ENCODE measurements at regions not wholly inside any gene's neighbourhood (a gene's known extent, or its start where the extent isn't known, plus 50 kb on each side); places are given as distances from the start of the nearest gene placed in this dataset.

DNA sequence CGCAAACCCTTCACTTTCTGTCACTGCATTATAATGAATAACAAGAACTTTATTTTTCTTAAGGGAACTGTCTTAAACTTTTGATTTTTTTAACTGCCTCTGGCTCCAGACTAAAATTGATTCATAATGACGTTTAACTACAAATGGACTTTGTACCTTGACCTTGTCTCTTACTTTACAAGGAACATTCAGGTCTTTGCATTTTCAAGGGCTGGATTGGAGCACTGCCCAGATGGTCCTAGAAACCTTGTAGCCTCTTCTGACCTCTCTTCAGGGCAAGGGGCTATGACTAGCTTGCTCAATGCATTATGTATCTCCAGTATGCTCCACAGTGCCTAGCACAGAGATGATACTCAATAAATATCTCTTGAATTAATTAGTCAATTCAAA lies 612.6 kb upstream of the CLINT1 start:
- intact Hi-C loops (cut with micrococcal nuclease) = no loop called here
- Mint-ChIP-seq H3K27me3 (ENCODE audit: low read depth in 2 of 2) (peaks cover 0 to 9% of the 10 kb centered on the region in 2 donors), H3K9me3 (no peaks in the 10 kb centered on the region), H3K36me3 (no peaks in the 10 kb centered on the region), H3K4me1 (no peaks in the 10 kb centered on the region), H3K27ac (no peak overlapping the region), H3K4me3 (no peak overlapping the region)
- DNase-seq = no peak
- Histone ChIP-seq H3K27me3 (ENCODE audit: control insufficient read depth, insufficient read depth, low read length) (no peaks in the 10 kb centered on the region), H3K9me3 (ENCODE audit: control insufficient read depth, insufficient read depth, low read length) (no peaks in the 10 kb centered on the region), H3K27ac (ENCODE audit: low read length) (no peak overlapping the region), H3K4me3 (ENCODE audit: low read length) (no peak overlapping the region), H3K4me1 (ENCODE audit: control insufficient read depth, insufficient read depth, low read length) (no peaks in the 10 kb centered on the region), H3K36me3 (ENCODE audit: control insufficient read depth, insufficient read depth, low read length) (no peaks in the 10 kb centered on the region)
- ATAC-seq = no peak
- TF ChIP-seq, protein P1, sequence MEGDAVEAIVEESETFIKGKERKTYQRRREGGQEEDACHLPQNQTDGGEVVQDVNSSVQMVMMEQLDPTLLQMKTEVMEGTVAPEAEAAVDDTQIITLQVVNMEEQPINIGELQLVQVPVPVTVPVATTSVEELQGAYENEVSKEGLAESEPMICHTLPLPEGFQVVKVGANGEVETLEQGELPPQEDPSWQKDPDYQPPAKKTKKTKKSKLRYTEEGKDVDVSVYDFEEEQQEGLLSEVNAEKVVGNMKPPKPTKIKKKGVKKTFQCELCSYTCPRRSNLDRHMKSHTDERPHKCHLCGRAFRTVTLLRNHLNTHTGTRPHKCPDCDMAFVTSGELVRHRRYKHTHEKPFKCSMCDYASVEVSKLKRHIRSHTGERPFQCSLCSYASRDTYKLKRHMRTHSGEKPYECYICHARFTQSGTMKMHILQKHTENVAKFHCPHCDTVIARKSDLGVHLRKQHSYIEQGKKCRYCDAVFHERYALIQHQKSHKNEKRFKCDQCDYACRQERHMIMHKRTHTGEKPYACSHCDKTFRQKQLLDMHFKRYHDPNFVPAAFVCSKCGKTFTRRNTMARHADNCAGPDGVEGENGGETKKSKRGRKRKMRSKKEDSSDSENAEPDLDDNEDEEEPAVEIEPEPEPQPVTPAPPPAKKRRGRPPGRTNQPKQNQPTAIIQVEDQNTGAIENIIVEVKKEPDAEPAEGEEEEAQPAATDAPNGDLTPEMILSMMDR (IDR thresholded peaks at IDR 0.05) = no peak
- 95% methylated on average over 2 of the region's 2 CpGs for WGBS (ENCODE audit: insufficient coverage)

- Histone ChIP-seq H3K4me3 (ENCODE audit: low read length) (no peak overlapping the region), H3K4me1 (ENCODE audit: control insufficient read depth, insufficient read depth, low read length) (no peaks in the 10 kb centered on the region), H3K27ac (ENCODE audit: low read length) (no peak overlapping the region), H3K36me3 (ENCODE audit: control insufficient read depth, insufficient read depth, low read length) (no peaks in the 10 kb centered on the region), H3K9me3 (ENCODE audit: control insufficient read depth, insufficient read depth, low read length) (no peaks in the 10 kb centered on the region), H3K27me3 (ENCODE audit: control insufficient read depth, insufficient read depth, low read length) (no peaks in the 10 kb centered on the region)
- no peaks in the 10 kb centered on the region for H3K36me3 Mint-ChIP-seq
- no peak for DNase-seq
- peaks cover 0 to 9% of the 10 kb centered on the region in 2 donors for H3K27me3 Mint-ChIP-seq (ENCODE audit: low read depth in 2 of 2)
- H3K4me3 Mint-ChIP-seq = no peak overlapping the region
- TF ChIP-seq, protein P1 (IDR thresholded peaks at IDR 0.05) = no peak
- ATAC-seq = no peak
- intact Hi-C loops (cut with micrococcal nuclease) = no loop called here
- no peaks in the 10 kb centered on the region for H3K9me3 Mint-ChIP-seq
- no peak overlapping the region for H3K27ac Mint-ChIP-seq
- no peaks in the 10 kb centered on the region for H3K4me1 Mint-ChIP-seq
- WGBS (ENCODE audit: insufficient coverage) = 86% methylated on average over 4 of the region's 5 CpGs
Observed at GRCh38 chr5:158470764-158471534, 612.0 kb upstream of the CLINT1 start.

GRCh38 chr5:158468444-158468843 lies 609.5 kb upstream of the CLINT1 start:
- H3K4me1 Mint-ChIP-seq = no peaks in the 10 kb centered on the region
- H3K9me3 Mint-ChIP-seq = no peaks in the 10 kb centered on the region
- WGBS (ENCODE audit: insufficient coverage) = 94% methylated on average over 2 of the region's 2 CpGs
- Histone ChIP-seq H3K36me3 (ENCODE audit: control insufficient read depth, insufficient read depth, low read length) (no peaks in the 10 kb centered on the region), H3K4me3 (ENCODE audit: low read length) (no peak overlapping the region), H3K27me3 (ENCODE audit: control insufficient read depth, insufficient read depth, low read length) (no peaks in the 10 kb centered on the region), H3K4me1 (ENCODE audit: control insufficient read depth, insufficient read depth, low read length) (no peaks in the 10 kb centered on the region), H3K9me3 (ENCODE audit: control insufficient read depth, insufficient read depth, low read length) (no peaks in the 10 kb centered on the region), H3K27ac (ENCODE audit: low read length) (no peak overlapping the region)
- H3K36me3 Mint-ChIP-seq = no peaks in the 10 kb centered on the region
- H3K27me3 Mint-ChIP-seq (ENCODE audit: low read depth in 2 of 2) = no peaks in the 10 kb centered on the region
- ATAC-seq = no peak
- DNase-seq = no peak
- no peak overlapping the region for H3K27ac Mint-ChIP-seq
- intact Hi-C loops (cut with micrococcal nuclease) = no loop called here
- TF ChIP-seq, protein P1 (IDR thresholded peaks at IDR 0.05) = no peak
- H3K4me3 Mint-ChIP-seq = no peak overlapping the region

- no peaks in the 10 kb centered on the region for H3K36me3 Mint-ChIP-seq
- H3K27ac ChIP-seq (ENCODE audit: low read length) = no peak overlapping the region
- H3K4me3 Mint-ChIP-seq = no peak overlapping the region
- no peak for DNase-seq
- no peak overlapping the region for H3K27ac Mint-ChIP-seq
- intact Hi-C loops (cut with micrococcal nuclease) = no loop called here
- no peaks in the 10 kb centered on the region for H3K27me3 ChIP-seq (ENCODE audit: control insufficient read depth, insufficient read depth, low read length)
- TF ChIP-seq, protein P1 (IDR thresholded peaks at IDR 0.05) = no peak
- H3K9me3 ChIP-seq (ENCODE audit: control insufficient read depth, insufficient read depth, low read length) = no peaks in the 10 kb centered on the region
- no peaks in the 10 kb centered on the region for H3K27me3 Mint-ChIP-seq (ENCODE audit: low read depth in 2 of 2)
- H3K4me1 Mint-ChIP-seq = no peaks in the 10 kb centered on the region
- H3K4me3 ChIP-seq (ENCODE audit: low read length) = no peak overlapping the region
- H3K4me1 ChIP-seq (ENCODE audit: control insufficient read depth, insufficient read depth, low read length) = no peaks in the 10 kb centered on the region
- no peaks in the 10 kb centered on the region for H3K9me3 Mint-ChIP-seq
- ATAC-seq = no peak
- no peaks in the 10 kb centered on the region for H3K36me3 ChIP-seq (ENCODE audit: control insufficient read depth, insufficient read depth, low read length)
Observed at GRCh38 chr5:158466191-158466590, 607.2 kb upstream of the CLINT1 start.

All from natural killer cell (primary cell).